VCaP (cell line): ENCODE measurements at regions not wholly inside any gene's neighbourhood (a gene's known extent, or its start where the extent isn't known, plus 50 kb on each side); places are given as distances from the start of the nearest gene placed in this dataset.

Source experiments
- H3K27ac ChIP-seq: fragments of 450-650 bp; 2 replicates; pipeline ENCODE4 v1.5.1; 2017
- TF ChIP-seq, protein P1 (sequence below): fragments of 450-650 bp; conservative IDR thresholded peaks from 2 replicates; pipeline ENCODE4 v1.5.1; 2017; ENCODE audit warnings: mild to moderate bottlenecking, moderate library complexity

DNA sequence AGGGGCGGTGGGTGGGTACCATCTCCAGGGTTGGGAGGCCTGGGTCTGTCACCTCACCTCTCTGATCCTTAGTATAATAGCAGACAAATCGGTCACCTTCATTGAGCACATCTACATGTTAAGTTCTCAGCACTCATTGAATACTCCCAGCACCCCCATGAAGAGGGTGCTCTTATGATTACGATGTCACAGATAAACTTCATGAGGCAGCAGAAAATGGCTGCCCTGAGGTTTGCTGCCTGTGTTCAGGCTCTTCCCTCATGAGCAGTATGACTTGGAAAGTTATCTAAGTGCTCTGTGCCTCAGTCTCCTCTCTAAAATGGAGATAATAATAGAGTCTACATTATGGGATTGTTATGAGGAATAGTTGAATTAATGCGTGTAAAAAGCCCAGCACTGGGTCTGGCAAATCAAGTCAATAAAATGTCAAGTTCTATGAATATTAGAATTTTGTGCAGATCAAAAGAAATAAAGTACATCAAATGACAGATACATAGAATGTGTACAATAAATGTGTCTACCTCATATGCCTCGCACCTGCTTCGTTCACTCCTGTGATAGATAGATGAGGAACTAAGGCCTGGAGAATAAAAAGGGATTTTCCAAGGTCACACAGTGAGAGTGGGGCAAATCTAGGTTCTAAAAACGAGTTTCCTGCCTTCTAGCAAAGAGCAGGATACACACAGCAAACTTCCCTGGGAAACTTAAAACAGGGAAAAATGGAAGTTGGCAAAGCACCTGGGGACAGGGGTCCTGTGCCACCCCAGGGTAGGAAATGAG is 142.2 kb upstream of the MRPS22 start:
- TF ChIP-seq, protein P1, sequence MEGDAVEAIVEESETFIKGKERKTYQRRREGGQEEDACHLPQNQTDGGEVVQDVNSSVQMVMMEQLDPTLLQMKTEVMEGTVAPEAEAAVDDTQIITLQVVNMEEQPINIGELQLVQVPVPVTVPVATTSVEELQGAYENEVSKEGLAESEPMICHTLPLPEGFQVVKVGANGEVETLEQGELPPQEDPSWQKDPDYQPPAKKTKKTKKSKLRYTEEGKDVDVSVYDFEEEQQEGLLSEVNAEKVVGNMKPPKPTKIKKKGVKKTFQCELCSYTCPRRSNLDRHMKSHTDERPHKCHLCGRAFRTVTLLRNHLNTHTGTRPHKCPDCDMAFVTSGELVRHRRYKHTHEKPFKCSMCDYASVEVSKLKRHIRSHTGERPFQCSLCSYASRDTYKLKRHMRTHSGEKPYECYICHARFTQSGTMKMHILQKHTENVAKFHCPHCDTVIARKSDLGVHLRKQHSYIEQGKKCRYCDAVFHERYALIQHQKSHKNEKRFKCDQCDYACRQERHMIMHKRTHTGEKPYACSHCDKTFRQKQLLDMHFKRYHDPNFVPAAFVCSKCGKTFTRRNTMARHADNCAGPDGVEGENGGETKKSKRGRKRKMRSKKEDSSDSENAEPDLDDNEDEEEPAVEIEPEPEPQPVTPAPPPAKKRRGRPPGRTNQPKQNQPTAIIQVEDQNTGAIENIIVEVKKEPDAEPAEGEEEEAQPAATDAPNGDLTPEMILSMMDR: no peak
- H3K27ac ChIP-seq: peak overlapping the region; percentile 33; the same call in 1 of the 2 replicates

DNA sequence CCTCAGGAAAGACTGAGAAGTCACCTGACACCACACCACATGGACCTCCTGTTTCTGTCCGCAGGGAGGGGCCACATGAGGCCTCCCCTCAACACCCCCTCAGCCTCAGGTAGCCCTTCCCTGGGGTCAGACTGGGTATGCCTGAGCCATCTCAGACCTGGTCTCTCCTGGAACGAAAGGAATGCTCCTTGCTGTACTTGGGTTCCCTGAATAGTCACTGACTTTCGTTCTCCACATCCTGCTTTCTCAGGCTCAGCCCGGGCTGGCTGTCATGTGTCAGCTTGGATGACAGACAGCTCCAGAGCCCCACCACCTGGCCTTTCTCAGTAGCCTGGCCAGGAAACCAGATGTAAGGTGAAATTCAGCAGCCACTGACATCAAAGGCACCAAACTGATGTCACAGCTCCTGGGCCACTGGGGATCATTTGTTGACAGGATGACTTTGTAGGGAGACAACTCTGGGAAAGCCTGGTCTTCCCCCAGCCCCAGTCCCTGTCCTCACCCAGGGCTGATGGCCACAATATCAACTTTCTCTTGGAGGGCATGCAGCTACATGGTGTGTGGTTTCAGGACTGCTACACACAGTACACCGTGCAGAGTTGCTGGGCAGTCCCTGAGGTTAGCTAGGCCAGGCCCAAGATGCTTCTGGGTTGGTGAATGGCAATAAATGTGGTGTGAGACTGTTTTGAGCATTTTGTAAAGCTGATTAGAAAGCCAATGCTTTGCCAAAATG is 141.4 kb upstream of the MRPS22 start:
- TF ChIP-seq, protein P1: peak; percentile 80
- H3K27ac ChIP-seq: peak overlapping the region; percentile 33; the same call in 1 of the 2 replicates

DNA sequence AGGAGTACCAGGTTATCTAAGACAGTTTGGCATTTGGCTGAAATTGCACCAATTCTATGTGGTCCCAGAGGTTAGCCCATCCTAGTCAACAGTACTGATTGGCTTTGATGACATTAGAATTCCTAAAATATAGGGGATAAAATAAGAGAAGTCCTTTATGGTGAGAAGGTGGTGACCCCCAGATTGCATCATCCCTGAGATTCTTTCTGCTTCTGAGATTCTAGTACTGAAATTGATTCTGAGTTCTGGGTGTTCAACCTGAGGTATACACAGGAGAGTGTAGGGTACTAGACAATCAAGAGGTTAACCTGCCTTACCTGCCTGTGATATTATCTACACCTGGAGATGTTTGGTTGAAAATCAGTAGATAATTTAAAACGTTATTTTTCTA is 140.9 kb upstream of the MRPS22 start:
- TF ChIP-seq, protein P1: no peak

DNA sequence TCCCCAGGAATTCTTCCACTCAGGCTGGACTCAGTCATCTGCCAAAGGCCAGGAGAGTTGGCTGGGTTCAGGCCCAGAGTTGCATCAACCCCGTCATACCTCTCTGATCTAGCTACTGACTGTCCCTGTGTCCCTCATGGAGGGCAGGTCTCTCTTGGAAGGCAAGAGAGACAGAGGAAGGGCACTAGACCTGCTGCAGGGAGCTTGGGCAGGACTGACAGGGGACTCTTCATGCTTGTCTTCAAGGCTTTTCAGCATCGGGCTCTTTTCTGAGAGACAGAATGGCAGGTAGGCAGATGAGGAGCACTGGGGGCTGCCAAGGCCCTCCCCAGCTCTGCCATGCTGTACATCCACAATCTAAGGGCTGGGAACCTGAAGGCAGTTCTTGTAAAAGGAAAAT is 140.1 kb upstream of the MRPS22 start:
- TF ChIP-seq, protein P1: no peak
- H3K27ac ChIP-seq: no peak overlapping the region

More for the DNA sequence above, 140.9 kb upstream of the MRPS22 start:
- H3K27ac ChIP-seq: no peak overlapping the region

DNA sequence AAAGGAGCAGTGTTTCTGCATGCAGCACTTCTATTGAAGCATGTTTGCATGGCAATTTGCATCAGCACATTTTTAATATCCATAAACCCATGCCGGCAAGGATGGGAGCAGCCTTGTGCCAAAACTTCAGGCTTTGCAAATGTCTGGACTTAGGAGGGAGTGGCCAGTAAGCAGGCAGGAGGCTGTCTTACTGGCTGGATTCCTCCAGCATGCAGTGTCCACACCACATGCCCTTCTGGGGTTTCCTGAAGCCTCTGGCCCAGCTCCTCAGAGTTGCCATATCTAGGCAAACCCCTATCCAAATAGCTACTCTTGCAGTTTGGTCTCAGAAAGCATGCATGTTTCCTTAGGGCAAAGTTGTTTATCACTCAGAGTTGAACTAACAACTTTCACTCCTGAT is 139.1 kb upstream of the MRPS22 start:
- no peak overlapping the region for H3K27ac ChIP-seq
- TF ChIP-seq, protein P1: no peak

DNA sequence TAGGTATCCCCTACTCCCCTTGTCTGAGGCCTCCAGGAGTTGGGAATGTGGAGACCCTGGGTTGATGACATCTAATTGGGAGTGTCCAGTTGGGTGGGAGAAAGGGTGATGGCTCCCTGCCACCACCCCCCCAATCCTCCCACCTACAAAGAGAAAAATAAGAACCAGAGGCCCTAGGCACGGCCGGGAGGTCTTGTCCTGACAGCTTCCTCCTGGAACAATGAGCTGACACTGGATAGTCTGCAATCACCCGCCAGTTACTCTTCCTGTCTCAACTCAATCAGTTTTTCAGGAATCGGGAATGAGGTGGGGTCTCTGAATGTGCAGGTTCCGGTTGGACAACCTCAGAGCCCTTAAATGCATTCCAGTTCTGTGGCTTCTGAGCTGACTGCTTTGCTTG is 129.9 kb upstream of the MRPS22 start:
- no peak overlapping the region for H3K27ac ChIP-seq
- TF ChIP-seq, protein P1: no peak

DNA sequence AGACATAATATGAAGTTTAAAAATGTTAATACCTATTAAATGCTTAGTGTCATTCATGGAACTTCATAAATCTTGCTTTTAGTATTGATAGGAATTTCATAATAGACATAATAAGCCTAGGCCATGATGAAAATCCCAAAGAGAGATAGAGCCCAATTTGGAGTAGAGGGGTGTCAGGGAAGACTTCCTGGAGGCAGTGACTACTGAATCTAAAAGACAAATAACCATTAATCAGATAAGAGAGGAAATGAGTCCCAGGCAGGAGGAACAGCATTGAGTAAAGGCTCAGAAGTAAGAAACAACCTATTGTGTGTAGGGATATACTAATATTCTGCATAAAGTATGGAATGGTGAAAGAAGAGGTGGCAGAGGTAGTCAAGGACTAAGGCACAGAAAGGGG is 126.9 kb upstream of the MRPS22 start:
- TF ChIP-seq, protein P1: no peak
- H3K27ac ChIP-seq: no peak overlapping the region
